ENCODE measurements at regions not wholly inside any gene's neighbourhood (a gene's known extent, or its start where the extent isn't known, plus 50 kb on each side); places are given as distances from the start of the nearest gene placed in this dataset.

GRCh38 chr16:9681508-9681907 is 500.7 kb downstream of the GRIN2A start:
- TF ChIP-seq POLR2A (IDR thresholded peaks at IDR 0.05) (no peak), CTCF (IDR thresholded peaks at IDR 0.05) (no peak), EP300 (IDR thresholded peaks at IDR 0.05) (no peak)

All from sigmoid colon (tissue), 4 donors.